Hepatocyte (in vitro differentiated cells): ENCODE measurements at regions not wholly inside any gene's neighbourhood (a gene's known extent, or its start where the extent isn't known, plus 50 kb on each side); places are given as distances from the start of the nearest gene placed in this dataset.

Experiments used
- DNase-seq: peaks from one replicate; pipeline ENCODE4 v3.0.0-alpha.2; 2016; ENCODE audit warnings: low spot score
- H2AFZ ChIP-seq: fragments of 200-600 bp; sonication (generic); 2 replicates; pipeline ENCODE4 v1.6.0; 2016; ENCODE audit warnings: antibody characterized with exemption, mild to moderate bottlenecking
- H3K27ac ChIP-seq: fragments of 200-600 bp; sonication (generic); 2 replicates; pipeline ENCODE4 v1.5.1; 2016; ENCODE audit warnings: mild to moderate bottlenecking
- H3K27me3 ChIP-seq: fragments of 200-600 bp; sonication (generic); 2 replicates; pipeline ENCODE4 v1.6.1; 2016
- H3K36me3 ChIP-seq: fragments of 200-600 bp; sonication (generic); replicated peaks from 2 replicates; pipeline ENCODE4 v1.5.1; 2016; ENCODE audit warnings: low read depth; ENCODE audit not compliant: insufficient read depth
- H3K4me1 ChIP-seq: fragments of 200-600 bp; sonication (generic); 2 replicates; pipeline ENCODE4 v1.5.1; 2016; ENCODE audit warnings: mild to moderate bottlenecking, moderate library complexity; ENCODE audit not compliant: insufficient read depth
- H3K4me2 ChIP-seq: fragments of 200-600 bp; sonication (generic); 2 replicates; pipeline ENCODE4 v1.6.0; 2016
- H3K4me3 ChIP-seq: fragments of 200-600 bp; sonication (generic); 2 replicates; pipeline ENCODE4 v1.5.1; 2016; ENCODE audit warnings: mild to moderate bottlenecking
- H3K79me2 ChIP-seq: fragments of 200-600 bp; sonication (generic); 2 replicates; pipeline ENCODE4 v1.6.0; 2017; ENCODE audit warnings: mild to moderate bottlenecking
- H3K9me2 ChIP-seq: fragments of 200-600 bp; sonication (generic); replicated peaks from 2 replicates; pipeline ENCODE4 v1.6.0; 2017; ENCODE audit warnings: mild to moderate bottlenecking; ENCODE audit not compliant: insufficient read depth
- H3K9me3 ChIP-seq: fragments of 200-600 bp; sonication (generic); 2 replicates; pipeline ENCODE4 v1.5.1; 2016; ENCODE audit warnings: low read depth, mild to moderate bottlenecking
- H4K20me1 ChIP-seq: fragments of 200-600 bp; sonication (generic); 2 replicates; pipeline ENCODE4 v1.6.0; 2016; ENCODE audit warnings: mild to moderate bottlenecking; ENCODE audit not compliant: insufficient read depth, poor library complexity, severe bottlenecking
- EZH2 ChIP-seq: fragments of 200-600 bp; sonication (generic); IDR thresholded peaks from 2 replicates; pipeline ENCODE4 v1.6.1; 2016; ENCODE audit warnings: antibody characterized with exemption, mild to moderate bottlenecking, borderline replicate concordance
- EZH2phosphoT487 ChIP-seq: fragments of 200-600 bp; sonication (generic); IDR thresholded peaks from one replicate; pipeline ENCODE4 v1.6.1; 2018; ENCODE audit warnings: antibody characterized with exemption, mild to moderate bottlenecking, low read depth, moderate library complexity; ENCODE audit not compliant: unreplicated experiment, severe bottlenecking
- WGBS: methylation state at CpG from one replicate; pipeline ENCODE4 v1.1.6; 2016; ENCODE audit warnings: low lambda C conversion rate; ENCODE audit errors: missing lambda C conversion rate; 5-methylcytosine and 5-hydroxymethylcytosine counted together
- TF ChIP-seq, protein P1 (sequence below): fragments of 200-600 bp; sonication (generic); IDR thresholded peaks from 2 replicates; pipeline ENCODE4 v1.5.1; 2016; ENCODE audit warnings: antibody characterized with exemption, mild to moderate bottlenecking; ENCODE audit not compliant: poor library complexity

DNA sequence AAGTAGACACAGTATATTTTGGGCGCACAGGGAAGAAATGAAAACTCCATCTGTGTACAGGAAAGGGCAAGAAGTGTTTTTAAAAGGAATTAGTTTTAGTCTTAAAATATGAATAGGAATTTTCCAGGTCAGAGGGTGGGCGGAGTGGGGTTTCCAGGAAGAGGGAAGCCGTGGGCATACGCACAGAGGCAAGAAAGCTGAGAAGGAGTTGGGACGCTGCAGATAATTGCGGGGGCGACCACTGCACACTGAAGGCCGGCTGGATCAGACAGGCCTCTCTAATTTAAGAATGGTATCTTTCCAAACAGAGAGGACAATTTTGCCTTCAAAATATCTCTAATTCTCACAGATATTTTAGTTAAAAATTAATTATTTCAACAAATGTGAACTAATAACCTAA, 189.1 kb upstream of the INHBA start:
- no peak overlapping the region for H3K27ac ChIP-seq
- H3K79me2 ChIP-seq: no peaks in the 10 kb centered on the region
- no peaks in the 10 kb centered on the region for H3K27me3 ChIP-seq
- no peak for DNase-seq
- H3K4me1 ChIP-seq: peaks cover 16% of the 10 kb centered on the region
- H3K9me2 ChIP-seq: no peaks in the 10 kb centered on the region
- no peak overlapping the region for H3K4me3 ChIP-seq
- H3K9me3 ChIP-seq: no peaks in the 10 kb centered on the region
- 85% methylated on average over 8 of the region's 8 CpGs for WGBS
- H3K36me3 ChIP-seq: no peaks in the 10 kb centered on the region
- TF ChIP-seq EZH2phosphoT487 (no peak), EZH2 (no peak)
- TF ChIP-seq, protein P1, sequence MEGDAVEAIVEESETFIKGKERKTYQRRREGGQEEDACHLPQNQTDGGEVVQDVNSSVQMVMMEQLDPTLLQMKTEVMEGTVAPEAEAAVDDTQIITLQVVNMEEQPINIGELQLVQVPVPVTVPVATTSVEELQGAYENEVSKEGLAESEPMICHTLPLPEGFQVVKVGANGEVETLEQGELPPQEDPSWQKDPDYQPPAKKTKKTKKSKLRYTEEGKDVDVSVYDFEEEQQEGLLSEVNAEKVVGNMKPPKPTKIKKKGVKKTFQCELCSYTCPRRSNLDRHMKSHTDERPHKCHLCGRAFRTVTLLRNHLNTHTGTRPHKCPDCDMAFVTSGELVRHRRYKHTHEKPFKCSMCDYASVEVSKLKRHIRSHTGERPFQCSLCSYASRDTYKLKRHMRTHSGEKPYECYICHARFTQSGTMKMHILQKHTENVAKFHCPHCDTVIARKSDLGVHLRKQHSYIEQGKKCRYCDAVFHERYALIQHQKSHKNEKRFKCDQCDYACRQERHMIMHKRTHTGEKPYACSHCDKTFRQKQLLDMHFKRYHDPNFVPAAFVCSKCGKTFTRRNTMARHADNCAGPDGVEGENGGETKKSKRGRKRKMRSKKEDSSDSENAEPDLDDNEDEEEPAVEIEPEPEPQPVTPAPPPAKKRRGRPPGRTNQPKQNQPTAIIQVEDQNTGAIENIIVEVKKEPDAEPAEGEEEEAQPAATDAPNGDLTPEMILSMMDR: no peak
- H3K4me2 ChIP-seq: no peak overlapping the region
- H2AFZ ChIP-seq: no peak overlapping the region
- no peaks in the 10 kb centered on the region for H4K20me1 ChIP-seq

- Histone ChIP-seq H3K36me3 (no peaks in the 10 kb centered on the region), H3K9me3 (no peaks in the 10 kb centered on the region), H3K9me2 (no peaks in the 10 kb centered on the region), H3K27me3 (no peaks in the 10 kb centered on the region), H4K20me1 (no peaks in the 10 kb centered on the region), H3K4me1 (peaks cover 26% of the 10 kb centered on the region), H3K4me3 (no peak overlapping the region), H3K79me2 (no peaks in the 10 kb centered on the region), H3K4me2 (no peak overlapping the region), H3K27ac (no peak overlapping the region), H2AFZ (peak overlapping the region; percentile 35)
- TF ChIP-seq, protein P1: no peak
- no peak for TF ChIP-seq EZH2phosphoT487
- no peak for TF ChIP-seq EZH2
- 84% methylated on average over 9 of the region's 9 CpGs for WGBS
- DNase-seq: no peak
Observed at GRCh38 chr7:41890631-41891274, 187.9 kb upstream of the INHBA start.

- peak; percentile 48 for DNase-seq
- Histone ChIP-seq H3K36me3 (no peaks in the 10 kb centered on the region), H2AFZ (no peak overlapping the region), H3K4me3 (no peak overlapping the region), H3K9me3 (no peaks in the 10 kb centered on the region), H4K20me1 (no peaks in the 10 kb centered on the region), H3K27me3 (no peaks in the 10 kb centered on the region), H3K4me1 (peaks cover 27% of the 10 kb centered on the region), H3K27ac (no peak overlapping the region), H3K9me2 (no peaks in the 10 kb centered on the region), H3K79me2 (no peaks in the 10 kb centered on the region), H3K4me2 (no peak overlapping the region)
- TF ChIP-seq EZH2phosphoT487: no peak
- TF ChIP-seq, protein P1: no peak
- no peak for TF ChIP-seq EZH2
- WGBS: 95% methylated on average over 4 of the region's 4 CpGs
Observed at GRCh38 chr7:41889472-41889871, 186.6 kb upstream of the INHBA start.
